ELF-1 (cell line): ENCODE measurements at regions not wholly inside any gene's neighbourhood (a gene's known extent, or its start where the extent isn't known, plus 50 kb on each side); places are given as distances from the start of the nearest gene placed in this dataset.

Source experiments
- DNase-seq: peaks from one replicate; pipeline ENCODE4 v3.0.0-alpha.2; 2016; ENCODE audit warnings: low read depth, low spot score

GRCh38 chr2:118521272-118521671 is 326.2 kb downstream of the EN1 start:
- no peak for DNase-seq

GRCh38 chr2:118520246-118520645 is 327.2 kb downstream of the EN1 start:
- DNase-seq = no peak

- no peak for DNase-seq
Measured at GRCh38 chr2:118519511-118519910, 327.9 kb downstream of the EN1 start.

- no peak for DNase-seq
Measured at GRCh38 chr2:118510807-118511206, 336.6 kb downstream of the EN1 start.

- DNase-seq = no peak
Measured at GRCh38 chr2:118509319-118510004, 338.0 kb downstream of the EN1 start.

GRCh38 chr2:118508282-118508681 is 339.2 kb downstream of the EN1 start:
- DNase-seq = no peak

- no peak for DNase-seq
Measured at GRCh38 chr2:118505436-118505835, 342.0 kb downstream of the EN1 start.

- no peak for DNase-seq
Measured at GRCh38 chr2:118502106-118502505, 345.3 kb downstream of the EN1 start.

GRCh38 chr2:118498943-118499342 is 348.5 kb downstream of the EN1 start:
- no peak for DNase-seq

- DNase-seq = peak; percentile 28
Measured at GRCh38 chr2:118496870-118497611, 350.4 kb downstream of the EN1 start.

- no peak for DNase-seq
Measured at GRCh38 chr2:118496467-118496866, 351.0 kb downstream of the EN1 start.

- no peak for DNase-seq
Measured at GRCh38 chr2:118495290-118495689, 352.2 kb downstream of the EN1 start.

GRCh38 chr2:118493213-118493612 is 354.2 kb downstream of the EN1 start:
- DNase-seq = no peak

- no peak for DNase-seq
Measured at GRCh38 chr2:118492335-118492734, 355.1 kb downstream of the EN1 start.

- DNase-seq = peak; percentile 39
Measured at GRCh38 chr2:118490330-118490729, 357.1 kb downstream of the EN1 start.

- peak; percentile 64 for DNase-seq
Measured at GRCh38 chr2:118489712-118490299, 357.6 kb downstream of the EN1 start.

GRCh38 chr2:118481299-118481698 is 366.1 kb downstream of the EN1 start:
- no peak for DNase-seq

- no peak for DNase-seq
Measured at GRCh38 chr2:118479020-118479419, 368.4 kb downstream of the EN1 start.

GRCh38 chr2:118477111-118477862 is 370.2 kb downstream of the EN1 start:
- peak; percentile 68 for DNase-seq

- no peak for DNase-seq
Measured at GRCh38 chr2:118475622-118476205, 371.7 kb downstream of the EN1 start.

- DNase-seq = no peak
Measured at GRCh38 chr2:118474541-118474920, 372.9 kb downstream of the EN1 start.
